ENCODE measurements at regions not wholly inside any gene's neighbourhood (a gene's known extent, or its start where the extent isn't known, plus 50 kb on each side); places are given as distances from the start of the nearest gene placed in this dataset.

GRCh38 chr1:221025501-221025900 lies 146.3 kb downstream of the HLX start:
- Histone ChIP-seq H3K36me3 (replicated peaks in 1 of 2; ENCODE audit: control insufficient read depth in 2 of 2, insufficient read depth in 2 of 2, low read length in 2 of 2) (no peaks in the 10 kb centered on the region), H3K4me2 (ENCODE audit: insufficient read depth, low read length, poor library complexity, severe bottlenecking) (no peak overlapping the region), H3K9ac (ENCODE audit: low read depth, low read length, poor library complexity) (no peak overlapping the region), H3K4me1 (ENCODE audit: control insufficient read depth in 2 of 2, insufficient read depth in 1 of 2, low read depth in 1 of 2, low read length in 2 of 2) (no peaks in the 10 kb centered on the region), H3K4me3 (ENCODE audit: low read length in 2 of 2) (no peak overlapping the region), H3K23ac (ENCODE audit: low read depth, low read length, poor library complexity) (no peak overlapping the region), H2AK5ac (ENCODE audit: low read depth, low read length) (no peak overlapping the region), H2BK15ac (ENCODE audit: low read length) (no peak overlapping the region), H3K14ac (ENCODE audit: low read length) (no peak overlapping the region), H3K18ac (ENCODE audit: low read length) (no peak overlapping the region), H2BK12ac (ENCODE audit: low read length) (no peak overlapping the region), H2AFZ (ENCODE audit: low read length) (no peak overlapping the region), H4K8ac (ENCODE audit: low read depth, low read length) (no peak overlapping the region), H2BK5ac (ENCODE audit: low read length) (no peak overlapping the region), H3K27ac (replicated peaks; ENCODE audit: low read length) (no peak overlapping the region), H3K79me1 (ENCODE audit: low read depth, low read length) (no peaks in the 10 kb centered on the region), H3K27me3 (ENCODE audit: control insufficient read depth in 3 of 3, insufficient read depth in 3 of 3, low read depth in 1 of 3, low read length in 3 of 3) (no peaks in the 10 kb centered on the region), H4K91ac (ENCODE audit: low read depth, low read length, poor library complexity) (no peak overlapping the region), H3K4ac (ENCODE audit: low read length) (no peak overlapping the region), H2BK120ac (ENCODE audit: low read depth, low read length) (no peak overlapping the region), H3K9me3 (replicated peaks in 1 of 2; ENCODE audit: control insufficient read depth in 2 of 2, insufficient read depth in 1 of 2, low read depth in 1 of 2, low read length in 2 of 2) (no peaks in the 10 kb centered on the region)
- no peak for DNase-seq (ENCODE audit: low spot score)
- WGBS, 2 donors (ENCODE audit: extremely low coverage in 2 of 2, insufficient read length in 2 of 2, insufficient replicate concordance in 1 of 2): no CpG with 5 or more reads among the region's 8 CpGs

GRCh38 chr1:221025956-221026355 lies 146.7 kb downstream of the HLX start:
- WGBS, 2 donors (ENCODE audit: extremely low coverage in 2 of 2, insufficient read length in 2 of 2, insufficient replicate concordance in 1 of 2): no CpG with 5 or more reads among the region's 4 CpGs
- no peak overlapping the region for H2AK5ac ChIP-seq (ENCODE audit: low read depth, low read length)

GRCh38 chr1:221029981-221030649 lies 150.9 kb downstream of the HLX start:
- Histone ChIP-seq H3K4me3 (ENCODE audit: low read length in 2 of 2) (peak overlapping the region in 1 of 2 donors; percentile 11), H3K27me3 (ENCODE audit: control insufficient read depth in 3 of 3, insufficient read depth in 3 of 3, low read depth in 1 of 3, low read length in 3 of 3) (no peaks in the 10 kb centered on the region), H2BK12ac (ENCODE audit: low read length) (no peak overlapping the region), H2AK5ac (ENCODE audit: low read depth, low read length) (no peak overlapping the region), H2BK15ac (ENCODE audit: low read length) (no peak overlapping the region), H2BK5ac (ENCODE audit: low read length) (no peak overlapping the region), H3K79me1 (ENCODE audit: low read depth, low read length) (no peaks in the 10 kb centered on the region), H3K4me2 (ENCODE audit: insufficient read depth, low read length, poor library complexity, severe bottlenecking) (no peak overlapping the region), H2AFZ (ENCODE audit: low read length) (no peak overlapping the region), H3K36me3 (replicated peaks in 1 of 2; ENCODE audit: control insufficient read depth in 2 of 2, insufficient read depth in 2 of 2, low read length in 2 of 2) (no peaks in the 10 kb centered on the region), H3K9me3 (replicated peaks in 1 of 2; ENCODE audit: control insufficient read depth in 2 of 2, insufficient read depth in 1 of 2, low read depth in 1 of 2, low read length in 2 of 2) (no peaks in the 10 kb centered on the region), H3K23ac (ENCODE audit: low read depth, low read length, poor library complexity) (no peak overlapping the region), H3K14ac (ENCODE audit: low read length) (no peak overlapping the region), H4K91ac (ENCODE audit: low read depth, low read length, poor library complexity) (no peak overlapping the region), H3K4ac (ENCODE audit: low read length) (no peak overlapping the region), H3K9ac (ENCODE audit: low read depth, low read length, poor library complexity) (no peak overlapping the region), H2BK120ac (ENCODE audit: low read depth, low read length) (no peak overlapping the region), H3K27ac (replicated peaks; ENCODE audit: low read length) (no peak overlapping the region), H3K4me1 (ENCODE audit: control insufficient read depth in 2 of 2, insufficient read depth in 1 of 2, low read depth in 1 of 2, low read length in 2 of 2) (no peaks in the 10 kb centered on the region), H4K8ac (ENCODE audit: low read depth, low read length) (no peak overlapping the region), H3K18ac (ENCODE audit: low read length) (no peak overlapping the region)
- no CpG with 5 or more reads among the region's 5 CpGs for WGBS, 2 donors (ENCODE audit: extremely low coverage in 2 of 2, insufficient read length in 2 of 2, insufficient replicate concordance in 1 of 2)
- no peak for DNase-seq (ENCODE audit: low spot score)

More at GRCh38 chr1:221025956-221026355, 146.7 kb downstream of the HLX start:
- Histone ChIP-seq H3K4me1 (ENCODE audit: control insufficient read depth in 2 of 2, insufficient read depth in 1 of 2, low read depth in 1 of 2, low read length in 2 of 2) (no peaks in the 10 kb centered on the region), H3K18ac (ENCODE audit: low read length) (no peak overlapping the region), H3K4me3 (ENCODE audit: low read length in 2 of 2) (no peak overlapping the region), H3K27me3 (ENCODE audit: control insufficient read depth in 3 of 3, insufficient read depth in 3 of 3, low read depth in 1 of 3, low read length in 3 of 3) (no peaks in the 10 kb centered on the region), H2BK120ac (ENCODE audit: low read depth, low read length) (no peak overlapping the region), H3K4ac (ENCODE audit: low read length) (no peak overlapping the region), H2BK12ac (ENCODE audit: low read length) (no peak overlapping the region), H3K9ac (ENCODE audit: low read depth, low read length, poor library complexity) (no peak overlapping the region), H2BK5ac (ENCODE audit: low read length) (no peak overlapping the region), H2AFZ (ENCODE audit: low read length) (no peak overlapping the region), H4K8ac (ENCODE audit: low read depth, low read length) (no peak overlapping the region), H3K4me2 (ENCODE audit: insufficient read depth, low read length, poor library complexity, severe bottlenecking) (no peak overlapping the region), H3K9me3 (replicated peaks in 1 of 2; ENCODE audit: control insufficient read depth in 2 of 2, insufficient read depth in 1 of 2, low read depth in 1 of 2, low read length in 2 of 2) (no peaks in the 10 kb centered on the region), H3K27ac (replicated peaks; ENCODE audit: low read length) (no peak overlapping the region), H4K91ac (ENCODE audit: low read depth, low read length, poor library complexity) (no peak overlapping the region), H3K14ac (ENCODE audit: low read length) (no peak overlapping the region), H3K36me3 (replicated peaks in 1 of 2; ENCODE audit: control insufficient read depth in 2 of 2, insufficient read depth in 2 of 2, low read length in 2 of 2) (no peaks in the 10 kb centered on the region), H2BK15ac (ENCODE audit: low read length) (no peak overlapping the region), H3K23ac (ENCODE audit: low read depth, low read length, poor library complexity) (no peak overlapping the region), H3K79me1 (ENCODE audit: low read depth, low read length) (no peaks in the 10 kb centered on the region)
- no peak for DNase-seq (ENCODE audit: low spot score)

- Histone ChIP-seq H3K79me1 (ENCODE audit: low read depth, low read length) (no peaks in the 10 kb centered on the region), H2BK120ac (ENCODE audit: low read depth, low read length) (no peak overlapping the region), H4K91ac (ENCODE audit: low read depth, low read length, poor library complexity) (no peak overlapping the region), H4K8ac (ENCODE audit: low read depth, low read length) (no peak overlapping the region), H2BK15ac (ENCODE audit: low read length) (no peak overlapping the region), H3K9ac (ENCODE audit: low read depth, low read length, poor library complexity) (no peak overlapping the region), H3K23ac (ENCODE audit: low read depth, low read length, poor library complexity) (no peak overlapping the region), H3K14ac (ENCODE audit: low read length) (no peak overlapping the region), H3K18ac (ENCODE audit: low read length) (no peak overlapping the region), H2BK5ac (ENCODE audit: low read length) (no peak overlapping the region), H3K4me2 (ENCODE audit: insufficient read depth, low read length, poor library complexity, severe bottlenecking) (no peak overlapping the region), H3K9me3 (replicated peaks in 1 of 2; ENCODE audit: control insufficient read depth in 2 of 2, insufficient read depth in 1 of 2, low read depth in 1 of 2, low read length in 2 of 2) (no peaks in the 10 kb centered on the region), H3K4ac (ENCODE audit: low read length) (no peak overlapping the region), H3K27ac (replicated peaks; ENCODE audit: low read length) (no peak overlapping the region), H3K36me3 (replicated peaks in 1 of 2; ENCODE audit: control insufficient read depth in 2 of 2, insufficient read depth in 2 of 2, low read length in 2 of 2) (no peaks in the 10 kb centered on the region), H3K4me1 (ENCODE audit: control insufficient read depth in 2 of 2, insufficient read depth in 1 of 2, low read depth in 1 of 2, low read length in 2 of 2) (no peaks in the 10 kb centered on the region), H2AK5ac (ENCODE audit: low read depth, low read length) (no peak overlapping the region), H3K4me3 (ENCODE audit: low read length in 2 of 2) (no peak overlapping the region), H2BK12ac (ENCODE audit: low read length) (no peak overlapping the region), H2AFZ (ENCODE audit: low read length) (no peak overlapping the region), H3K27me3 (ENCODE audit: control insufficient read depth in 3 of 3, insufficient read depth in 3 of 3, low read depth in 1 of 3, low read length in 3 of 3) (no peaks in the 10 kb centered on the region)
- no peak for DNase-seq (ENCODE audit: low spot score)
- no CpG with 5 or more reads among the region's 3 CpGs for WGBS, 2 donors (ENCODE audit: extremely low coverage in 2 of 2, insufficient read length in 2 of 2, insufficient replicate concordance in 1 of 2)
These were observed 151.7 kb downstream of the HLX start for GRCh38 chr1:221030990-221031389.

All from neuronal stem cell (in vitro differentiated cells).